Endothelial cell of umbilical vein (primary cell): ENCODE measurements at regions not wholly inside any gene's neighbourhood (a gene's known extent, or its start where the extent isn't known, plus 50 kb on each side); places are given as distances from the start of the nearest gene placed in this dataset.

Source experiments
- BruUV-seq: library from RNA; stranded (reverse); fragments of 400-500 nt; replicated peaks from 2 replicates; lab custom pipeline; 2021; lab: Mats Ljungman, UMichigan
- CTCF ChIA-PET: fragments of 300-600, 350-600 bp; sonication (Branson Sonifier 250); formaldehyde crosslinking; loops from one replicate; lab custom pipeline; 2021; ENCODE audit warnings: antibody characterized with exemption, inconsistent platforms; lab: Charles Lee
- POLR2A ChIA-PET: fragments of 300-600, 350-600 bp; sonication (Branson Sonifier 250); formaldehyde crosslinking; loops from one replicate; lab custom pipeline; 2021; ENCODE audit warnings: antibody characterized with exemption, inconsistent platforms; lab: Charles Lee
- DNase-seq: peaks from one replicate; pipeline ENCODE4 v3.0.0-alpha.2; 2011; ENCODE audit warnings: low read depth, low spot score
- FAIRE-seq: peaks from 2 replicates; lab custom pipeline; 2011; peaks lifted over from hg19 to GRCh38; lab: Jason Lieb, UNC
- H2AFZ ChIP-seq: 2 replicates; pipeline ENCODE4 v1.6.0; 2012; ENCODE audit warnings: low read depth, low read length, control low read depth, inconsistent platforms
- H3K27ac ChIP-seq: 2 replicates; pipeline ENCODE4 v1.5.1; 2011; ENCODE audit warnings: low read depth, mild to moderate bottlenecking, control low read depth, low read length, moderate library complexity; ENCODE audit not compliant: insufficient read depth
- H3K27me3 ChIP-seq, 2 experiments: 2 replicates each; pipeline versions ENCODE4 v1.6.0 to v1.6.1; 2011; ENCODE audit warnings: low read length in 2 of 2, mixed read lengths in 1 of 2; ENCODE audit not compliant: control insufficient read depth in 2 of 2, insufficient read depth in 2 of 2
- H3K36me3 ChIP-seq, 2 experiments: 2 replicates in 1 of 2; 3 replicates in 1 of 2; pipeline ENCODE4 v1.5.1; 2011; ENCODE audit warnings: low read length in 2 of 2, mild to moderate bottlenecking in 1 of 2, moderate library complexity in 1 of 2; ENCODE audit not compliant: control insufficient read depth in 2 of 2, insufficient read depth in 2 of 2; ENCODE audit errors: extremely low read depth in 1 of 2
- H3K4me1 ChIP-seq: 3 replicates; pipeline ENCODE4 v1.5.1; 2011; ENCODE audit warnings: mild to moderate bottlenecking, low read length; ENCODE audit not compliant: control insufficient read depth, insufficient read depth; ENCODE audit errors: extremely low read depth
- H3K4me2 ChIP-seq: 2 replicates; pipeline ENCODE4 v1.6.1; 2011; ENCODE audit warnings: low read length, control low read depth, mixed read lengths; ENCODE audit not compliant: insufficient read depth
- H3K4me3 ChIP-seq, 3 experiments: fragments of 200-600 bp in 1 of 3; sonication (generic), shearing (Covaris generic) in 1 of 3; replicated peaks in 1 of 3; 2 replicates each; pipeline ENCODE4 v1.5.1; 2011 to 2016; ENCODE audit warnings: control low read depth in 3 of 3, low read length in 3 of 3, mild to moderate bottlenecking in 2 of 3, inconsistent platforms in 1 of 3, low read depth in 1 of 3, moderate library complexity in 1 of 3; ENCODE audit not compliant: insufficient read depth in 1 of 3
- H3K79me2 ChIP-seq: 2 replicates; pipeline ENCODE4 v1.6.0; 2012; ENCODE audit warnings: low read length, inconsistent platforms; ENCODE audit not compliant: control insufficient read depth, insufficient read depth
- H3K9ac ChIP-seq: replicated peaks from 2 replicates; pipeline ENCODE3; 2011; ENCODE audit warnings: low read length, control low read depth; ENCODE audit not compliant: insufficient read depth; ENCODE audit errors: extremely low read depth
- H3K9me1 ChIP-seq: replicated peaks from 3 replicates; pipeline ENCODE4 v1.6.0; 2011; ENCODE audit warnings: mild to moderate bottlenecking, low read length; ENCODE audit not compliant: control insufficient read depth, insufficient read depth; ENCODE audit errors: extremely low read depth
- H3K9me3 ChIP-seq: replicated peaks from 2 replicates; pipeline ENCODE4 v1.5.1; 2012; ENCODE audit warnings: low read length, inconsistent platforms; ENCODE audit not compliant: control insufficient read depth, insufficient read depth
- H4K20me1 ChIP-seq: replicated peaks from 2 replicates; pipeline ENCODE3; 2011; ENCODE audit warnings: mild to moderate bottlenecking, low read length; ENCODE audit not compliant: control insufficient read depth, insufficient read depth; ENCODE audit errors: extremely low read depth
- EZH2 ChIP-seq: IDR thresholded peaks from 2 replicates; pipeline ENCODE4 v1.6.1; 2012; ENCODE audit warnings: borderline replicate concordance, low read depth, mild to moderate bottlenecking, moderate library complexity, low read length, inconsistent platforms; ENCODE audit not compliant: severe bottlenecking
- FOS ChIP-seq: IDR thresholded peaks from 2 replicates; pipeline ENCODE4 v1.6.1; 2011; ENCODE audit warnings: mild to moderate bottlenecking, low read length, moderate library complexity, borderline replicate concordance; ENCODE audit not compliant: insufficient read depth
- GATA2 ChIP-seq: IDR thresholded peaks from 2 replicates; pipeline ENCODE4 v1.7.0; 2011; ENCODE audit warnings: low read depth, mild to moderate bottlenecking, moderate library complexity, mixed read lengths, low read length; ENCODE audit not compliant: insufficient read length, insufficient read depth
- JUN ChIP-seq: IDR thresholded peaks from 2 replicates; pipeline ENCODE4 v1.6.1; 2011; ENCODE audit warnings: borderline replicate concordance, low read depth; ENCODE audit not compliant: insufficient read length, insufficient read depth
- MYC ChIP-seq: IDR thresholded peaks from one replicate; pipeline ENCODE4 v1.6.1; 2011; ENCODE audit warnings: mild to moderate bottlenecking, low read depth, low read length
- POLR2A ChIP-seq: IDR thresholded peaks from 2 replicates; pipeline ENCODE4 v1.6.1; 2012; ENCODE audit warnings: low read depth, mild to moderate bottlenecking, control low read depth, low read length
- POLR2AphosphoS5 ChIP-seq: IDR thresholded peaks from 2 replicates; pipeline ENCODE4 v1.6.1; 2012; ENCODE audit warnings: low read depth, mild to moderate bottlenecking, control low read depth, low read length, moderate library complexity; ENCODE audit not compliant: insufficient read depth
- dilution Hi-C: fragments of 300-500 bp; cut with MboI; formaldehyde crosslinking; loops from one replicate; pipeline ENCODE4 v1.15.0; 2019; ENCODE audit warnings: low sequenced_read_pairs; ENCODE audit not compliant: extremely low pct_ligation_motif_present
- intact Hi-C: fragments of 100-400 bp; cut with micrococcal nuclease; formaldehyde crosslinking; loops from one replicate; pipeline ENCODE4 v1.10.0; 2022
- TF ChIP-seq, protein P1 (sequence below), 2 donors: IDR thresholded peaks; 1 replicate in 1 of 2; 2 replicates in 1 of 2; pipeline ENCODE4 v1.5.1; 2011; ENCODE audit warnings: low read length in 2 of 2, mild to moderate bottlenecking in 2 of 2, moderate library complexity in 2 of 2, control low read depth in 1 of 2, inconsistent platforms in 1 of 2, low read depth in 1 of 2; ENCODE audit not compliant: insufficient read depth in 1 of 2; ENCODE audit errors: extremely low read depth in 1 of 2
- TF ChIP-seq, protein P2 (sequence below): IDR thresholded peaks from 2 replicates; pipeline ENCODE4 v1.6.1; 2011; ENCODE audit not compliant: insufficient read depth, insufficient read length

- BruUV-seq: no TSS peak
- FAIRE-seq: no peak
These were observed 545.4 kb downstream of the TUSC7 start for GRCh38 chr3:117254985-117255384.

More at GRCh38 chr3:117254985-117255384, 545.4 kb downstream of the TUSC7 start:
- POLR2A ChIA-PET: no interaction called here
- CTCF ChIA-PET: interaction anchor here (0.7 kb wide), 1 partner anchor 14 kb away, joined by 3 read pairs; no protein-coding TSS in a partner anchor
- Histone ChIP-seq H3K4me1 (peaks cover 12% of the 10 kb centered on the region), H3K79me2 (no peaks in the 10 kb centered on the region), H3K27ac (no peak overlapping the region), H3K36me3 (no peaks in the 10 kb centered on the region), H3K9me1 (no peaks in the 10 kb centered on the region), H3K9me3 (no peaks in the 10 kb centered on the region), H4K20me1 (no peaks in the 10 kb centered on the region), H3K4me3 (no peak overlapping the region), H3K27me3 (no peaks in the 10 kb centered on the region), H3K4me2 (no peak overlapping the region), H3K9ac (no peak overlapping the region), H2AFZ (no peak overlapping the region)
- dilution Hi-C loops: no loop called here
- no peak for DNase-seq
- intact Hi-C loops: no loop called here
- TF ChIP-seq MYC (no peak), POLR2A (no peak), GATA2 (no peak), JUN (no peak), EZH2 (no peak), POLR2AphosphoS5 (no peak), FOS (no peak)
- TF ChIP-seq, protein P1, sequence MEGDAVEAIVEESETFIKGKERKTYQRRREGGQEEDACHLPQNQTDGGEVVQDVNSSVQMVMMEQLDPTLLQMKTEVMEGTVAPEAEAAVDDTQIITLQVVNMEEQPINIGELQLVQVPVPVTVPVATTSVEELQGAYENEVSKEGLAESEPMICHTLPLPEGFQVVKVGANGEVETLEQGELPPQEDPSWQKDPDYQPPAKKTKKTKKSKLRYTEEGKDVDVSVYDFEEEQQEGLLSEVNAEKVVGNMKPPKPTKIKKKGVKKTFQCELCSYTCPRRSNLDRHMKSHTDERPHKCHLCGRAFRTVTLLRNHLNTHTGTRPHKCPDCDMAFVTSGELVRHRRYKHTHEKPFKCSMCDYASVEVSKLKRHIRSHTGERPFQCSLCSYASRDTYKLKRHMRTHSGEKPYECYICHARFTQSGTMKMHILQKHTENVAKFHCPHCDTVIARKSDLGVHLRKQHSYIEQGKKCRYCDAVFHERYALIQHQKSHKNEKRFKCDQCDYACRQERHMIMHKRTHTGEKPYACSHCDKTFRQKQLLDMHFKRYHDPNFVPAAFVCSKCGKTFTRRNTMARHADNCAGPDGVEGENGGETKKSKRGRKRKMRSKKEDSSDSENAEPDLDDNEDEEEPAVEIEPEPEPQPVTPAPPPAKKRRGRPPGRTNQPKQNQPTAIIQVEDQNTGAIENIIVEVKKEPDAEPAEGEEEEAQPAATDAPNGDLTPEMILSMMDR (IDR thresholded peaks at IDR 0.05; ENCODE audit: extremely low read depth in 1 of 2, insufficient read depth in 1 of 2, low read depth in 1 of 2, low read length in 2 of 2): no peak
- TF ChIP-seq, protein P2, sequence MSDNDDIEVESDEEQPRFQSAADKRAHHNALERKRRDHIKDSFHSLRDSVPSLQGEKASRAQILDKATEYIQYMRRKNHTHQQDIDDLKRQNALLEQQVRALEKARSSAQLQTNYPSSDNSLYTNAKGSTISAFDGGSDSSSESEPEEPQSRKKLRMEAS: no peak
